DMS153 treated with DMSO at 0.1 percent for 48 hours (cell line): ENCODE measurements at regions not wholly inside any gene's neighbourhood (a gene's known extent, or its start where the extent isn't known, plus 50 kb on each side); places are given as distances from the start of the nearest gene placed in this dataset.
"Not testable (repeated sequence)": the region's sequence is repeated elsewhere in the genome, so short reads cannot be mapped to it uniquely, and the experiment has no call there.

ENCODE experiments used
- DNase-seq: peaks from one replicate; lab custom pipeline; 2025; ENCODE audit not compliant: unreplicated experiment; lab: John Stamatoyannopoulos, UW

DNA sequence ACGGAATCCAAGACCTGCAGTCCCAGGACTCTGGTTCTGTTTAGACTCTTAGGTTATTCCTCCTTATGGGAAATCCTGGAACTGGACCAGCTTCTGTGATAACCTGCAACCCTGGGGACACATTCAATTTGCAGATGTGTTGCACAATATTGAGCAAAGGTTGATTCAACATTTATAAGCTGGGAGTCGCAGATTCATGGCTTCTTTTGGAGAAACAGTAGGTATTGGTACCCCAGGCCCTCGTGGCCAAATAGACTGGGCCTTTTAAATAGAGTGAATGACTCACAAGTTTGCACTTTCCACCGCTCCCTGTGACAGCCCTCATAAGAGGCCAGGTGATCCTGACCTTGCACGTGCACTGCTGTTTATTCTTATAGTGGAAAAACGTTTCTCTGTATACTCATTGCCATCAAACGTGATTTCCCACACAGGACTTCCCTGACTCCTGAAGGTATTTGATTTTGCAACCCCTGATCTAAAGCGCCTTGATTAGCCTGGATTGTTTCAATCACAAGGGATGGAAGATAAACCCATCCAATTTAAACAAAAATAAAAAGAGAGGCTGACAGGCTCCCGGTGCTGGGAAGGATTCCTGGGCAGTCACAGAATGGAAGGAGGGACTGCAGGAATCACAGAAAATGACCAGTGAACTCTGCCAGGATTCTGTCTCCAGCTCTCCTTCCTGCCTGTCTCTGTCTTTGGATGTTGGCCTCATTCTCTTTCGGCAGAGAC lies 98.0 kb downstream of the VCPKMT start:
- no peak for DNase-seq

DNA sequence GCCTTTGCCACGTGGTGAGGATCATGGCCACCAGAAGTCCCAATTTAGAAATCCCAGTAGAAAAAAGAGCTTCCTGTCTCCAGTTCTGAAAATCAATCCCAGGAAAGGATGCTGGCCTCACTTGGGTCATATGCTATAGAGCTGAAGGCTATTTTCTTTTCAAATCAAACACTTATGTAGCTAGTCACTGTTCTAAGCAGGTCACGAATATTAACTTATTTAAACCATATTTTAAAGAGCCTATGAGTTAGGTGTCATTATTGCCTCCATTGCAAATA lies 97.5 kb downstream of the VCPKMT start:
- no peak for DNase-seq

DNA sequence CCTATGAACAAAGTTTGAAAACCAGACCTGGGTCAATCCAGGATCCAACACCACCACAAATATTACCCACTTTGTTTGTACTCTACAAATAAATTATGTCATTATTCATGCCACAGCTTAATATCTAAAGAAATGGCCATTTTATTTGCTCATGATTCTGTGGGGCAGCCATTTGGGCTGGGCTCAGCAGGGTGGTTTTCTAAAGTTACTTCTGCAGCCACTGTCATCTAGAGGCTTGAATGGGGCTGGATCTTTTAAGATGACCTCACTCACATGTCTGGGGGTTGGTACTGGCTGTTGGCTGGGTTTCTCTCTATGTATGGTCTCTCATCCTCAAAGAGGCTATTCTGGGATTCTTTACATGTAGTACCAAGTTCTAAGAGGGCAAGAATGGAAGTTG lies 96.2 kb downstream of the VCPKMT start:
- DNase-seq = no peak

DNA sequence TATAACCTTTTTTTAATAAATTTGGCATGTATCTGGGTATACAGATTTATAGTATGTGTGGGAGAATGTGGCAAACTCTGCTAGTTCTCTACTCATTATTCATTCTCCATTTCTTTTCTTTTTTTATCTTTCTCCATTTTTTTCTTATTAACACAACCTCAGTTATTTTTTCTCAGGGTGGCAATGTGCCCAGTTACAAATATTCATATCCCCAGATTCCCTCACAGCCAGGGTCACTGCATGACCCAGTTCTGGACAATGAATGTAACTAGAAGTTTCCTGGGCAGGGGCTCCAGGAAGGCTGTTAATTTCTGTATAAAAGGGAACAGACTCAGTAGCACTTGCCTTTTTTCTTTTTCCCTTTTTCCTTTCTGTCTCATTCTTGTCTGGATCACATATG lies 95.6 kb downstream of the VCPKMT start:
- DNase-seq = no peak

DNA sequence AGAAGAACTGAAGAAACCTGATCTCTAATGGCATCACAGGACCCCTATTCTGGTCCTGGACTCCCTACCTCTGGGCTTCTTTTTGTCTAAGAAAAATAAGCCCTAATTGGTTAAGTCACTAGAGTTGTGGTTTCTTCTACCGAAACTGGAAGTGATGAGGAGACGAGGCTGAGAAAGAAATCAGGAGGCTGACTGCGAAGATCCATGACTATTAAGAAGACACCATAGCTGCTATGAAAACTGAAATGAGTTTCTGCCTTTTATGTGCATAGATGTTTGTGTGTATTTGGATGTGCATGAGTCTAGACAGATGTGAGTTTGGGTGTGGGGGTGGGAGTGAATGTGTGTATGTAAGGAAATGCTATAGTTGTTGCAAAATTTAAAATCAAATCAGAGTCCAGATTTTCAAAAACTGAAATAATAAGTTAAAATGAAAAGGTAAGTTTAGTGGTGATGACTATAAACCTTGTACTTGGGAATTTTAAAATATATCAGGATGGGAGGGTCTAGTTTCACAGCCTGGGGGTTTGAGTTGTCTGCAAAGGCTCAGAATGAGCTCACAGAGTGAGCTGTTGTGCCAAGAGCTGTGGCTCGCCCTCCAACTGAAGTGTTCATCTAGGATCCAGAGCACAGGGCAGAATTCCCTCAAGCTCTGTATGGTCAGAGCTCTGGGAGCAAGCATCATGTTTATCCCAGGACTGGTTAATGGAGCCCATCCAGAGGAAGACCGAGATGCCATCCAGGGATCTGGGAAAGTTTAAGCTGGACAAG lies 94.9 kb downstream of the VCPKMT start:
- no peak for DNase-seq

DNA sequence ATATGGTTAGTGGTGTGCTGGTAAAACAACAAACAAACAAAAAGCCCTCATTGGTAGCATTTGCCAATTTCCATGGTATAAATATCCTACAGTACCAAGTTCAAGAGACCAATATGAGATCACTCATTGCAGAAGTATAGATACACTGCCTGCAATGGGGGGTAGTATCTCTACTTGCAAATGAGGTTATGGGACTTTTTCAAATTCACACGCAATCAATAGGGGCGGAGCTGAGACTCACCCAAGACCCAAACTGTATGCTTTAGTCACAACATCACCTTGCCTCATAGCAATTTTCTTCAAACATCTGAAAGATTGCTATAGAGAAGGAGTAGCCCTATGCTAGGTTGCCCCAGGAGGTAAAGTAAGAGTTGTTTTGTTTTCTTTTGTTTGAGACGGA lies 93.7 kb downstream of the VCPKMT start:
- DNase-seq = no peak

DNA sequence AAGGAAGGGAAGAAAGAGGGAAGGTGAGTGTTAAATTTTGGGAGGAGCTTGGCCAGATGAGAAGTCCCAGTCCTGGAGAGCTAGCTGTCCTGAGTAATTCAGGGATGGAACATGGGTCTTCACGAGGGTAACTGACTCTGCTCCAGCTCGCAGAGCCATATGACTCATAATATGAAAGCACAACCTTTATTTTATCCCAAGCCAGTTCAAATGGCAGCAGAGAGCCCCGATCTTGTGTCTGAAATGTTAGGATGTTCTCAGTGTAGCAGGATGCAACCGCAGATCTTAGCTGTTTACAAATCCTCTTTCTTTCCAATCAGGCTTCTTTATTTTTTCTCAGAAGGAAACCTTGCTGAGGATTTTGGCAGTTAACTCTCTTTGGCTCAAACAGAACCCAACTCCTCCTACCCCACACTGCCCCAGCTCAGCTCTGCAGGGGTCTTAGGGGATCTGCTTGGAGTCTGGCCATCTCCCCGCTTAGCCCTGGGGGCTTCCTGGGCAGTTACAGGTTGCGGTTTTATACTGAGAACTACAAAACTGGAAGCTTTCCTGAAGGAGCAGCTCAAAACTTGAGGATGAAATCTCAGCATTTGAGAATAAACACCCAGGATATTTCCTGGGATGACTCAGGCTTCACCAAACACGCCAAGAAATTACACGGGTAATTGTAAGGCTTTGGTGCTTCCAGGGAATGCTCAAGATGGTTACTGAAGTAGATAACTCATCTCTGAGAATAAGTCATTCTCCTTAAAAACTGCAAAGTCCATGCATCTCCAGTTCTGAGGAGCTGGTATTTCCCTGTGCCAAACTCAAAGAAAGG lies 92.5 kb downstream of the VCPKMT start:
- no peak for DNase-seq

DNA sequence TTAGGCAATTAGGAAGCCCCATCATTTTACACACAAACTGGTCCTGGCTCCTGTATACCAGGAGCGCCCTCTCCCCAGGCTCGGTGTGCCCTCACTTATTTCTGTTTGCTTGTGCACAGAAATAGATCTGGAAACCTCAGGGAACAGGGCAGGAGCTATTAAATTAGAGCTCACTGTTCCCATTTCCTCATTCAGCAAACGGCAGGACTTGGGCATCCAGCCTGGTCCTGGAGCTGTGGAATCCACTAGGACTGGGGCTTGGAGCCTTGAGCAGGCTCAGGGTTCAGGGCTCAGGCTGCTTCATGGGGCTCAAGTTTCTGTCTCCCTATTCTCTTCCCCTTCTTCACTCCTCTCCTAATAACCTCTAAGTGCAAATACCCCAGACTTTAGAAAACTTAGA lies 91.3 kb downstream of the VCPKMT start:
- DNase-seq = no peak

DNA sequence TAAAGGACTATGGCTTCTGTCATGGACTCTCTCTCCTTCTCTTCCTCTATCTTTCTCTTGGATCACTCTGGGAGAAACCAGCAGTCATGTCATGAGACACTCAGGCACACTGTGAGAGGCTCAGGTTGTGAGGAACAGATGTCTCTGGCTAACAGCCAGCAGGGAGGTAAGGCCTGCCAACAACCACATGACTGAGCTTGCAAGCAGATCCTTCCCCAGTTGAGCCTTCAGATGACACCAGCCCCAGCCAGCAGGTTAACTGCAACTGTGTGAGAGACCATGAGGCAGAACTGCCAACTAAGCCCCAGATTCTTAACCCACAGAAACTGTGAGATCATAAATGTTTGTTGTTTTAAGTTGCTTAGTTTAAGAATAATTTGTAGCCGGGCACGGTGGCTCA lies 90.6 kb downstream of the VCPKMT start:
- no peak for DNase-seq

DNA sequence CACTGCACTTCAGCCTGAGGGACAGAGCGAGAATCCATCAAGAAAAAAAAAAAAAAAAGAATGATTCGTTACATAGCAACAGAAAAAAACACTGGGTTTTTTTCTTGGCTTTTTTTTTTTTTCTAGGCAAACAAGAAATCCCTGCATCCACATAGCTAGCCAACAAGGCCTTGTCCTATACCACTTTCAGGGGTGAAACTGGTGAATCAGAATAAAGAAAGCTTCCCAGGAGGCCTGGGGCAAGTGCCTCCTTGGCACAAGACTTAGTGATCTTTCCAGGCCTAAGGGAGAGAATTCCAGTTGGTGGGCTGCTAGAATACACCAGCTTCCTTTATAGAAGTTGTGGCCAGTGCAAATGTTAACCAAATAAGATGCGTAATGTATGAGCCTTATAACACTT lies 90.0 kb downstream of the VCPKMT start:
- DNase-seq = no peak

DNA sequence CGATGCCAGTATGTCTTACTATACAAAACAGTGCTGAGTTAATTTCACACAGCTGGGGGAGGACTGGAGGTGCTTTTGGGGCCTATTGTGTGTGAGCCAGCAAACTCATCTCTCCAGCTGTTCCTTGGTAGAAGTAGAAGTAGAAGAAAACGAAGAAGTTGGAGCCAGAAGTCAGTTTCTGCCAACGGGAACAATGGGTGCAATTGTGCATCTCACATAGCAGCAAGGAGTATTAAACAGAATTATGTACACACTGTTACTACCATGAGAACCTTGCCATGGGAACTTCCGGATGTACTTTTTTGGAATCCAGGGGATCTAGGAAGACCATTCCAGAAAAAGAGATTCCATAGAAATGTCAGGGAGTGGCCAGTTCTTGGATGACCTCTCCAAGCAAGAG lies 88.6 kb downstream of the VCPKMT start:
- DNase-seq = no peak

DNA sequence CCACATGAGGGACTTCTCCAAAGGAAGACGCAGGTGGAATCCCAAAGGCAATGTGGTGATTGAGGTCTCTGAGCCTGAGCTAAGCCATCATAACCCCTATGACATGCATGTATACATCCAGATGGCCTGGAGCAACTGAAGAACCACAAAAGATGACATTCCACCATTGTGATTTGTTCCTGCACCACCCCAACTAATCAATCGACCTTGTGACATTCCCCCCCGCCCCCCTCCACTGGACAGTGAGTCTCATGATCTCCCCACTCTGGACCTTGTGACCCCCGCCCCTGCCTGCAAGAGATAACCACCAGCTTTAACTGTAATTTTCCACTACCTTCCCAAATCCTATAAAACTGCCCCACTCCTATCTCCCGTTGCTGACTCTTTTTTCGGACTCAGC lies 87.9 kb downstream of the VCPKMT start:
- DNase-seq = no peak

DNA sequence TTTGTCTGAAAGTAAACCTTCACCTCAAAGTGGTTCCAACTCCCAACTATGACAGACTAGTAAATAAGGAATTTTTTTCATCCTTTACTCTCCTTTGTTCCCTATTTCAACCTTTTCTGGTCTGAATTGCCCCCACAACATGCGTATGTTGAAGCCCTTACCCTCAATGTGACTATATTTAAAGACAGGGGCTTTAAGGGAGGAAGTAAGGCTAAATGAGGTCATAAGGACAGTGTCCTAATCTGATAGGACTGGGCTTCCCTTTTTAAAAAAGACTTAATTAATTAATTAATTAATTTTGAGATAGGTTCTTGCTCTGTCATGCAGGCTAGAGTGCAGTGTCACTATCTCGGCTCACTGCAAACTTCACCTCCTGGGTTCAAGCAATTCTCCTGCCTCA lies 86.3 kb downstream of the VCPKMT start:
- DNase-seq = no peak

DNA sequence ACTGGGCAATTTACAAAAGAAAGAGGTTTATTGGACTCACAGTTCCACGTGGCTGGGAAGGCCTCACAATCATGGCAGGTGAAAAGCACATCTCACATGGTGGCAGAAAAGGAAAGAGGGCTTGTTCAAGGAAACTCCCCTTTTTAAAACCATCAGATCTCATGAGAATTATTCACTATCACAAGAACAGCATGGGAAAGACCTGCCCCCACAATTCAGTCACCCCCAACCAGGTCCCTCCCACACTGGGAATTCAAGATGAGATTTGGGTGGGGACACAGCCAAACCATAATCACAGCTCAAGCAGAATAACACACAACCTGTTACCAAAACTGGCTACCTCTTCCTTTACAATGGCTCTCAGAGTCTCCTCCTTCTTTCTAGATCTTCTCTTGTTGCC lies 85.5 kb downstream of the VCPKMT start:
- DNase-seq = not testable (repeated sequence)

DNA sequence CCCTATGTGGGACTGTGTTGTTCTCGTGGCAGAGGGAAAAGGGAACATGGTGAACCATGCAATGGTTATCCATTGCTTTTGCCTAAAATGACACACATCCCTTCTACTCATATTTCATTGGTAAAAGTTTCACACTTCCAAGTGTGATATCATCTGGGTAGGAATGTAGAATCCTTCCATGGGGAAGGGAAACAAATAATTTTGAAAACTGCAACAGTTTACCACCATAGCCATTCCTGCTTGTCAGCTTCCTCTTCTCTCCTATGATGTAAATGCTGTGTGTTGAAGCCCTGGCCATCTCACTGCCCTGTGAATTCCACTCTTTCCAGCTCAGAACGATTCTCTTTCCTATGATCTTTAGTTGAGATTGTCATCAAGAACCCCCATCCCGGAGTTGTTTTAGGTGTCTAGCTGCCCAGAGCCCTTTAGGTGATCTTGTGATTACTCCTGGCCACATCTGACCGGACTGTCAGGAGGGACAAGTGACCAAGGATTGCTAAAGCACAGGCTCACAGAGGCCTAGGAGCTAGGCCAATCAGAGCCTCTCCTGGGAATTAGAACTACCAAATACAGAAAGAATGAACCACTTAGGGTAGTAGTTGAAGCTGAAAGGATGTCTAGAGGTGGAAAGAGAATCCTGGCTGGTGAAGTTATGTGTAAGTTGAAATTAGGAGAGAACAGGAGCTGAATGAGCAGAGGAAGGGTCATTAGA lies 84.6 kb downstream of the VCPKMT start:
- no peak for DNase-seq

DNA sequence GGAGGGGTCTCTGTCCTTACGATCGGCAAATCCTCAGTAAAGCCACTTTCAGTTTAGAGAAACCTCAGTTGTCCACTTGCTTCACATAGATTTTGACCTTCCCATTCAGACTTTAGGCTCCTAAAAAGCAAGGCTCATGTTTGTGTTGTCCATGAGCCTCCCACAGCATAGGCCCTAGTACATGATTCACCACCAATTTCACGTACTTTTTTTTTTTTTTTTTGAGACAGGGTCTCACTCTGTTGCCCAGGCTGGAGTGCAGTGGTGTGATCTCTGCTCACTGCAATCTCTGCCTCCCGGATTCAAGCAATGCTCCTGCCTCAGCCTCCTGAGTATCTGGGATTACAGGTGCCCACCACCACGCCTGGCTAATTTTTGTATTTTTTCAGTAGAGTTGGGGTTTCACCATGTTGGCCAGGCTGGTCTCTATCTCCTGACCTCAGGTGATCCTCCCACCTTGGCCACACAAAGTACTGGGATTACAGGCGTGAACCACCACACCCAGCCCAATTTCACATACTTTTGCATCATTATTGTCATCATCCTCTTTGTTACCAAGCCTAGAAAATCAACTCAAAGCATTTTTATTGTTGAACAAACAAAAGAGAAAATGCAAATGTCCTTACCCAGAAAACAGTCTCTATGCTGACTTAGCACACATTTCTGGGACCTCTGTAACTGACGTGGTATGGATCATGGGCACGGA lies 83.8 kb downstream of the VCPKMT start:
- not testable (repeated sequence) for DNase-seq

DNA sequence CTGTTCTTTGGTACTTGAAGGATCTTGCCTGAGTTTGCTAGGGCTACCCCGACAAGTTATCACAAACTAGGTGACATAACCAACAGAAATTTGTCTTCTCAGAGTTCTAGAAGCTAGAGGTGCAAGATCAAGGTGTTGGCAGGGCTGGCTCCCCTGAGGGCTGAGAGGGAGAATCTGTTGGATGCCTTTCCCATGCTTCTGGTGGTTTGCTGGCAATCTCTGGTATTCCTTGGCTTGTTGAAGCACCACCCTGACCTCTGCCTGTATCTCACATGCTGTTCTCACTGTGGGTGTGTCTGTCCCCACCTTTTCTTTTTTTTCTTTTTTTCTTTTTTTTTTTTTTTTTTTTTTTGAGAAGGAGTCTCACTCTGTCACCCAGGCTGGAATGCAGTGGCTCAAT lies 81.2 kb downstream of the VCPKMT start:
- no peak for DNase-seq

DNA sequence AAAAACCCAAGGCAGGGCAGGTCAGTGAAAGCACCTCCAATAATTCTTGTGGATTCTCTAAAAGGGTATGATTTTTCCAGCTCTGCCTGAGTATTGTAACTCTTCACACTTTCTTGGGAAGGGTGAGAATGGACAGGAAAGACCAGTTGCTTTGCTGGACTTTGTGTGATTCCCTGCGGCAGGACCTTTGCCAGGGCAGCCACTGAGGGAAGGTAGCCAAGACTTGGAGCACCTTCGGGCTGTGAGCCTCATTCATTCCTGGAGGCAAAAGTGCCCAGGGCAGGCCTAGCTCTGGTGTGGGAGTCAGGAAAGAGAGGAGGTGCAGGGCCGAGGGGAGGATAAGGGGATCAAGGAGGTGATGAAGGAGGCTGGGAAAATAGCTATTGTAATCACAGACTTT lies 80.2 kb downstream of the VCPKMT start:
- no peak for DNase-seq

DNA sequence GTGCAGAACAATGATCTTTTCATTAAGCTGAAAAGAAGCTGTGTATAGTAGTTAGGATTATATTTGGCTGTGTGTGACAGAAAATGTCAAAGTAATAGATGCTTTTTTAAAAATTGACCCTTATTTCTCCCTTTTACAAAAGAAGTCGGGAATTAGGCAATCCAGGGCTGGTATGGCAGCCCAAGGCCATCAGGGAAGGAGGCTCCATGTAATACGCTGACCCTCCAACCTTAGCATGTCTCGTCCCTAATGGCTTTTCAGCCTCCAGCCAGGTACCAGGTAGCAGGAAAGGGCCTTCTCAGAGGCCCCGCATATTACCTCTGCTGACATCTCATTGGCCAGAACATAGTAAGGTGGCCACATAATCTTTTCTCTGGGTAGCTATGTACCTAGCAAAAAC lies 79.7 kb downstream of the VCPKMT start:
- DNase-seq = no peak

DNA sequence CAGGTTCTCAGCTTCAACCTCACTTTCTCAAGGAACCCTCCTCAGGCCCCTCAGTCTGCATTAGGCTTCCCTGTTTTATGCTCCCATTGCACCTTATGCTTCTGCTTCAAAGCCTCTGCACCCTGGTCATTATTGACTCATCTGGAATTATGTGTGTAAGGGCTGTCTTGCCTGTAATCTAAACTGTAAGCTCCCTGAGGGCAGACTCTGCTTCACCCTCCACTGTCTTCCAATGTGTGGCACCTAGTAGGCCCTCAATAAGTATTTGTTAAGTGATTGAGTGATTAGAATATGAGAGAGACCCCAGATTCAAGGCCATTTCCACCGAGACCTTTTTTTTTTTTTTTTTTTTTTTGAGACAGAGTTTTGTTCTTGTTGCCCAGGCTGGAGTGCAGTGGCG lies 79.1 kb downstream of the VCPKMT start:
- DNase-seq = no peak

DNA sequence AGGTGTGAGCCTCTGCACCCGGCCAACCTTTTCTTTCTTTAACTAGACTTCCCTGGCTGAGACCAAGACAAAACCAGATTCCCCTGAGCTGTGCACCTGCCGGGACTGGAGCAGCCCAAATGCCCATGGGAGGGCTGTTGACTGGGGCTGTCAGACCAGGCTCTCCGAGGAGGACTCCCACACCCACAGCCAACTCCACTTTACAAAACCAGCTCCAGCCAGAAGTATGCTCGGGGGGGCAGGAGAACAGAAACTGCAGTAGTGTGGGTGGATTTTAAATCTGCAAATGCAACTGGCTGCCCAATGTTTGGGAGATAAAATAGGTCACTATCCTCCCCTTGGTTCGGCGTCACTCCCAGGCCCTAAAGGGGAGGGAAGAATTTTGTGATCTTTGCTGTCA lies 78.5 kb downstream of the VCPKMT start:
- no peak for DNase-seq
